ENCODE measurements at regions not wholly inside any gene's neighbourhood (a gene's known extent, or its start where the extent isn't known, plus 50 kb on each side); places are given as distances from the start of the nearest gene placed in this dataset.

GRCh38 chr18:51811883-51812282, 528.1 kb upstream of the DCC start:
- TF ChIP-seq, protein P1, sequence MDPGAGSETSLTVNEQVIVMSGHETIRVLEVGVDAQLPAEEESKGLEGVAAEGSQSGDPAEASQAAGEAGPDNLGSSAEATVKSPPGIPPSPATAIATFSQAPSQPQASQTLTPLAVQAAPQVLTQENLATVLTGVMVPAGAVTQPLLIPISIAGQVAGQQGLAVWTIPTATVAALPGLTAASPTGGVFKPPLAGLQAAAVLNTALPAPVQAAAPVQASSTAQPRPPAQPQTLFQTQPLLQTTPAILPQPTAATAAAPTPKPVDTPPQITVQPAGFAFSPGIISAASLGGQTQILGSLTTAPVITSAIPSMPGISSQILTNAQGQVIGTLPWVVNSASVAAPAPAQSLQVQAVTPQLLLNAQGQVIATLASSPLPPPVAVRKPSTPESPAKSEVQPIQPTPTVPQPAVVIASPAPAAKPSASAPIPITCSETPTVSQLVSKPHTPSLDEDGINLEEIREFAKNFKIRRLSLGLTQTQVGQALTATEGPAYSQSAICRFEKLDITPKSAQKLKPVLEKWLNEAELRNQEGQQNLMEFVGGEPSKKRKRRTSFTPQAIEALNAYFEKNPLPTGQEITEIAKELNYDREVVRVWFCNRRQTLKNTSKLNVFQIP (CRISPR knock-in tag; IDR thresholded peaks at IDR 0.05; ENCODE audit: borderline replicate concordance, low read depth) = no peak
- TF ChIP-seq PPARA (CRISPR knock-in tag; IDR thresholded peaks at IDR 0.05; ENCODE audit: borderline replicate concordance) (no peak), ZFP3 (CRISPR knock-in tag; IDR thresholded peaks at IDR 0.05) (no peak), CREB5 (CRISPR knock-in tag; IDR thresholded peaks at IDR 0.05; ENCODE audit: low read depth) (no peak), CSDC2 (CRISPR knock-in tag; IDR thresholded peaks at IDR 0.05) (no peak), BACH2 (CRISPR knock-in tag; IDR thresholded peaks at IDR 0.05; ENCODE audit: borderline replicate concordance) (no peak), TSHZ2 (CRISPR knock-in tag; IDR thresholded peaks at IDR 0.05) (no peak), ARNTL (CRISPR knock-in tag; IDR thresholded peaks at IDR 0.05; ENCODE audit: borderline replicate concordance, low read depth) (no peak), ZNF8 (CRISPR knock-in tag; IDR thresholded peaks at IDR 0.05) (no peak), ISL1 (CRISPR knock-in tag; IDR thresholded peaks at IDR 0.05) (no peak), PATZ1 (CRISPR knock-in tag; IDR thresholded peaks at IDR 0.05; ENCODE audit: borderline replicate concordance) (no peak), ZNF565 (CRISPR knock-in tag; conservative IDR thresholded peaks at IDR 0.05; ENCODE audit: low read depth) (no peak), ESRRG (CRISPR knock-in tag; IDR thresholded peaks at IDR 0.05) (no peak), RARB (CRISPR knock-in tag; IDR thresholded peaks at IDR 0.05) (no peak), OSR1 (CRISPR knock-in tag; IDR thresholded peaks at IDR 0.05) (no peak), ZFP30 (CRISPR knock-in tag; IDR thresholded peaks at IDR 0.05) (no peak), ZNF70 (CRISPR knock-in tag; IDR thresholded peaks at IDR 0.05) (no peak)
- TF ChIP-seq, protein P2, sequence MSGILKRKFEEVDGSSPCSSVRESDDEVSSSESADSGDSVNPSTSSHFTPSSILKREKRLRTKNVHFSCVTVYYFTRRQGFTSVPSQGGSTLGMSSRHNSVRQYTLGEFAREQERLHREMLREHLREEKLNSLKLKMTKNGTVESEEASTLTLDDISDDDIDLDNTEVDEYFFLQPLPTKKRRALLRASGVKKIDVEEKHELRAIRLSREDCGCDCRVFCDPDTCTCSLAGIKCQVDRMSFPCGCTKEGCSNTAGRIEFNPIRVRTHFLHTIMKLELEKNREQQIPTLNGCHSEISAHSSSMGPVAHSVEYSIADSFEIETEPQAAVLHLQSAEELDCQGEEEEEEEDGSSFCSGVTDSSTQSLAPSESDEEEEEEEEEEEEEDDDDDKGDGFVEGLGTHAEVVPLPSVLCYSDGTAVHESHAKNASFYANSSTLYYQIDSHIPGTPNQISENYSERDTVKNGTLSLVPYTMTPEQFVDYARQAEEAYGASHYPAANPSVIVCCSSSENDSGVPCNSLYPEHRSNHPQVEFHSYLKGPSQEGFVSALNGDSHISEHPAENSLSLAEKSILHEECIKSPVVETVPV (CRISPR knock-in tag; IDR thresholded peaks at IDR 0.05) = no peak
- no peak for ATAC-seq

DNA sequence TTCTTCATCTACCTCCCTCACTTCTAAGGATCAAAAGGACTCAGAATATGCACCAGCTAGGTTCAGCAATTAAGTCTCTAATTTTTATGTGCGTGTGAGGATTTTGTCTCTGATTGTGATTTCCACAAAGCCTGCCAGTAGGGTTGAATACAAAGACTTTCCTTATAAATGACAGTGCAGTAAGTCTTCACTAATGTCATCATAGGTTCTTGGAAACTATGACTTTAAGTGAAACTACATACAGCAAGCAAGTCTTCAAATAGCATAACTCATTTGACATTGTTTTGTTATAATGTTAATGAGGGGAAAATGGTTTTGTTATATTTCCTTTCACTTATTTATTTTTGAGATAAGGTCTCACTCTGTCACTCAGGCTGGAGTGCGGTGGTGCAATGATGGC, 526.3 kb upstream of the DCC start:
- ATAC-seq = no peak
- TF ChIP-seq TOX (CRISPR knock-in tag; IDR thresholded peaks at IDR 0.05; ENCODE audit: borderline replicate concordance) (no peak), TCF4 (CRISPR knock-in tag; IDR thresholded peaks at IDR 0.05; ENCODE audit: borderline replicate concordance) (no peak), ZNF70 (CRISPR knock-in tag; IDR thresholded peaks at IDR 0.05) (no peak), GLIS3 (CRISPR knock-in tag; IDR thresholded peaks at IDR 0.05) (no peak), TSHZ2 (CRISPR knock-in tag; IDR thresholded peaks at IDR 0.05) (no peak), SNAI2 (CRISPR knock-in tag; IDR thresholded peaks at IDR 0.05) (no peak), CREB5 (CRISPR knock-in tag; IDR thresholded peaks at IDR 0.05; ENCODE audit: low read depth) (no peak), ESRRG (CRISPR knock-in tag; IDR thresholded peaks at IDR 0.05) (no peak), BACH2 (CRISPR knock-in tag; IDR thresholded peaks at IDR 0.05; ENCODE audit: borderline replicate concordance) (no peak), CSDC2 (CRISPR knock-in tag; IDR thresholded peaks at IDR 0.05) (no peak), ZNF8 (CRISPR knock-in tag; IDR thresholded peaks at IDR 0.05) (no peak), PATZ1 (CRISPR knock-in tag; IDR thresholded peaks at IDR 0.05; ENCODE audit: borderline replicate concordance) (no peak), ZFP30 (CRISPR knock-in tag; IDR thresholded peaks at IDR 0.05) (no peak)
- TF ChIP-seq, protein P1 (CRISPR knock-in tag; IDR thresholded peaks at IDR 0.05; ENCODE audit: borderline replicate concordance, low read depth) = no peak

All from SK-N-SH treated with all-trans-retinoic acid at 6 μM for 48 hours (cell line).